GM21381 (cell line): ENCODE measurements at regions not wholly inside any gene's neighbourhood (a gene's known extent, or its start where the extent isn't known, plus 50 kb on each side); places are given as distances from the start of the nearest gene placed in this dataset.

Experiments used
- ATAC-seq: cut with Tn5 transposase; IDR thresholded peaks from one replicate; pipeline ENCODE4 v1.9.1; 2021; ENCODE audit warnings: mild to moderate bottlenecking, moderate library complexity; ENCODE audit not compliant: unreplicated experiment

DNA sequence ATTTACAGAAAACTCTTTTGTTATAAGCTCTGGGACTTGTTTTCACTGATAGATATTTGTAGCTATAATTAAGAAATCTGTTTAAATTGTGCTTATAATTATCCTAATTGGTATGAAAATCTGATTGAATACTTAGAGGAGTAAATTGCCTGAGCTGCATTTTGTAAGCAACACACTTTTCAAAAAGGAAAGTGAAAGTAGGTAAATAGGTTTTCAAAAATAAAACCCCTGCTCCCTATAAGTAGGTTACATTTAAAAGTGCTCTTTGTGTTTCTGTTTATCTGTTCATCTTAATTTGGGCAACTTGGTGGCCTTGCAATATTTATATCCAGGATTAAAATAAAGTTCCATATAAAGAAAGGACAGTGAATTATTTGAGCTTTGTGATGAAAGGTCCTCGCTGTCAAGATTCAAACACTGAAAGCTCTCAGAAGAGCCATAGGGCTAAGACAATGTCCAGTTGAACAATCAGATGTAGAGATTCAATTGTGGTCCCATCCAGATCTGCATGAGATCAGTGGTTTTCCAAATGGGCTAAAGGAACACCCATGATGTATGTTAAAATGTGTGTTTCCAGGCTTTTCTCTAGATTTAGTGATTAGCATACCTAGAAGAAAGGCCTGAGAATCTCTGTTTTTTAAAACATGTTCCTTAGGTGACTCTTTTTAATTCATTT, 371.6 kb downstream of the RPRM start:
- ATAC-seq: peak; percentile 63

DNA sequence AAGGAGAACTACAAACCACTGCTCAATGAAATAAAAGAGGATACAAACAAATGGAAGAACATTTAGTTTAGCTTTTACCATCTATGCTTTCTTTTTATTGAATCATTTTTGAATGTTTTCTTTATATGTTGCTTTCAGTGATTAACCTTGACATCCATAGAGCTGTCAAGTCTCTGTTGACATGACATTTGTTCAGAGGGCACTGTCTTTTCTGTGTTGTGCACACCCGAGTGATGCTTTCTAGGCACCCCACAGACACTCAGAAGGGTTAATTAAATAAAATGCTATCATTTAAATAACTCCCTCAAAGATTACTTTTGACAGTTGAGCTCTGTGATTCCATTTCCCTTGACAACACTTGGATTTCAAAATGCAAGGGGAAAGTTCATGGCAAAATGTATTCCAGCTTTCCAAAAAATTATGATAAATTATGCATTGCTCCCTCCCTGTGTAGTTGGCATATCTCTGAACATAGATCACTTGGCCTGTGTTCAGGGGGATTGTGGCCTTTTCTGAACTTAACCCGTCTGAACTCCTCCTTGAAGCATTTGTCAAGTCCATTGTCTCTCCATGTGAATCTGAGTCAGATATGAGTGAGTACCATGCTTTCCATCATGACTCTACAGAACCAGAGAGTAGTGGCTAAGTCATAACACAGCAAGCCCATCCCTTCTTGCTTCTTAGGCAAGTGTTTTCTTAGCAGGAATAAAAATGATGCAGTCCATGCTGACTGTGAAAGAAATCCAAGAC, 372.6 kb downstream of the RPRM start:
- ATAC-seq: no peak

DNA sequence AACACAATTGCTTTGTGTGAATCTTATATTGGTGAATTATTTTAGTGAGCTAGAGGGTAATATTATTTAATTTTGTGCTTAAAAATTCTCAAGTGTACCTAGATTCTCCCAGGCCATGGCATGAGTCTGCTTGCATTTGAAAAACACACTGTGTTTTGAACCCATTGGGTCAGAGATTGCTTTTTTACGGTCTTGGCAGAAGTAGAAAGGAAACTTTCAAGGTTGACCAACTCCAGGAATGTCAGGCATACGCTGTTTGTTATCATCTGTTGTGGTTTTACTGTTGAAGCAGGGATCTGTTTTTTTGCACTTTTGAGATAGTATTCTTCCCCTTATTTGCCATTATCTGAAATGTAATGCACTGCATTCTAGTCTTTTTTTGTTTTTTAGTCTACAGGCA, 377.4 kb downstream of the RPRM start:
- no peak for ATAC-seq

DNA sequence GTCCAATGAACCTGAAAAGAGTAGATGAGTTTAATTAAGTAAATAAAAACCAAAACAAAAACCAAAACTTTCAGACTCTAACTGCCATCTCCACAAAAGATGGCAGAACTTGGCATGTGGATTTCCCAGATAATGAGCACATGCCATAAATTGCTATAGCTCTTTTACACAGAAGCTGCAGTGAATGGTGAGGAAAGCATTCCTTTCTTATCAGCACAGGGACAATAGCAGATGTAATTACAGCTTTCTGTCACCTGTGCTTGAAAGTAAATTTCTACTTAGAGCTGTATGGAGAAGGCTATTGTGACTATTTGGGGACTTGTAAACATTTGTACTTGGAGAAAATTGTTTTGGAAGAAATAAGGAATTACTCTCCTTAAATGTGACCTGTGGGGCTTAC, 378.4 kb downstream of the RPRM start:
- ATAC-seq: no peak

DNA sequence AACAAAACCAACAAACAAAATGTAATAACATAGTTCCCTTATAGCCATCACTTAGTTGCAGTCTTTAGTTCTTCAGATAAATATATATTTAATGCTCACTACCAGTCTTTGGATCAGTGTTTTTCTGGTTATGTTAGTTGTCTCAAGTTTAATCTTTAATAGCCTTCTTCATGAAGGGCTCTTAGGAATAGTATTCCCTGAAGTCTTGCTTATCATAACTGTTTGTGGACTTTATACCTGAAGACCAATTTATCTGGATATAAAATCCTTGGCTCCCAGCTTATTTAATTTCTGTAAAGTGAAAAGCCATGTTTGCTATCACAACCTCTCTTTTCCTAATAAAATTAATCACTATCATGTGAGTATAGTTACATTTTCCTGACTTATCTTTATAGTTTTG, 379.7 kb downstream of the ARL6IP6 start:
- ATAC-seq: no peak

DNA sequence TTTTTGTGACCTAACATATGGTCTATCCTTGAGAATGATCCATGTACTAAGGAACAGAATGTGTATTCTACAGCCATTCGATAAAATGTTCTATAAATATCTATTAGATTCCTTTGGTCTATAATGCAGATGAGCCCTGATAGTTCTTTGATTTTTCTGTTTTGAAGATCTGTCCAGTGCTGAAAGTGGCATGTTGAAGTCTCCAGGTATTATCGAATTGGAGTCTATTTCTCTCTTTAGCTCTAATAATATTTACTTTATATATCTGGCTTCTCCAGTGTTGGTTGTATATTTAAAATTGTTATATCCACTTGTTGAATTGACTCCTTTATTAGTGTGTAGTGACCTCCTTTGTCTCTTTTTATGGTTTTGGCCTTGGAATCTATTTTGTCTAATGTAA, 377.9 kb downstream of the ARL6IP6 start:
- ATAC-seq: no peak

DNA sequence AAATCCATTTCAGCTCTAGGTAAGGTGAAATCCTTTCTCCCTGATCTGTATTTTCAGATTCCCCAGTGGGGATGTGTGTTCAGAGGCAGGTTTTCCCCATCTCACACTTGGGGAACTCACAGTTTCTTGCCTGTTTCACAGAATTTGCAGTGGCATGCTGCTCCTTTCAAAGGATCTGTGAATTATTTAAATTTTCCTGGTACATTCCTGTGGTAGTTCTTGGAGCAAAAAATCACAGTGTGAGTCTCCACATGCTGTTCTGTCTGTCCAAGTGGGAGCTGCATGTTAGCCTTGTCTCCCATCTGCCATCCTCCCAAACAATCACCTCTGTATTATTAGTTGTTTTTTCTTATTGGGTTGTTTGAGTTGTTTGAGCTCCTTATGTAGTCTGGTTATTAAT, 372.9 kb downstream of the ARL6IP6 start:
- no peak for ATAC-seq

DNA sequence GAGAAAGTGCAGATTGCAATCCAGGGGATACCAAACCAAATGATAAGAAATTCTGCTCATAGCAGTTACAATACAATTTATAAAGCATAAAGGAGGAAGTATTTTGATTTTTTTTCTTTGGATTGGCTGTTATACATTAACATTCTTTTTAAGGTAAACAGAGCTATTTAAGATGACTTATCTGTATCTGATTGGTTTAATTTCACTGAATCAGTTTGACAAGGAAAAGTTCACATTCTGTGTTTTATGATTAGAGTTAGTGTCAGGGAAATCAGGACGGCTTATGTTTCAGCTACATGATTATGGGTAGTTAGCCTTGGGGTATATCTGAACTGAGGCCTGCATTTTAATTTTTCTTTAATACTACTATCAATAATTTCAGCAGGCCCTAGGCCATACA, 360.9 kb downstream of the ARL6IP6 start:
- no peak for ATAC-seq

DNA sequence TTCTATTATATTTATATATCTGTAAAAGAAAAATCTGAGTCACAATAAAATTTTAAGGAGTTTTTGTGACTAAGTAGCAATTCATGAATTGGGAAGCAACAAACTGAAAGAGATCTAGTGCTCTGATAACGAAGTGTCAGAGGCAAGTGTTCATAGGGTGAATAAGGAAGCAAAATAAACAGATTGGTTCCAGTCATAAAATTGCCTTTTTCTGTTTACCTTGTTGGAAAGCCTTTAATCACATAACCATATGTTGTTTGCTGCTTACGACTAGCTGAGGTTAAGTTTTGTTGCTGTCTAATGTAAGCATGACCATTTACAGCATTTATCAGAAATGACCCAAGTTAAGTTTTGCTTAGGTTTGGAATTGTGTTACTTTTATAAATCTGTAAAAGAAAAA, 358.9 kb downstream of the ARL6IP6 start:
- no peak for ATAC-seq

DNA sequence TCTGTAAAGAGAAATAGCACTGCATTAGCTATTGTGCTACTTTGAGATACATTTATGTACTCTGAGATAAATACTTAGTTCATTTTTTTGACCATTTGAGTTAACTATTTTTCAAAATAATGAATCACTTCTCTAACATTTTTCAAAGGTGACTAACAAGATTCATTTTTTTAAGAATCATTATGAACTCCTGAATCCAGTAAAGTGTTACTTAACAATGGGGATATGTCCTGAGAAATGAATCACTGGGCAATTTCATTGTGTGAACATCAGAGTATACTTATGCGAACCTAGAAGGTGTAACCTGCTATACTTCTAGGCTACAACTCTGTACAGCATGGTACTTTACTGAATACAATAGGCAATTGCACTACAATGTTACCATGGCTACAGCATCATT, 355.8 kb downstream of the ARL6IP6 start:
- no peak for ATAC-seq

DNA sequence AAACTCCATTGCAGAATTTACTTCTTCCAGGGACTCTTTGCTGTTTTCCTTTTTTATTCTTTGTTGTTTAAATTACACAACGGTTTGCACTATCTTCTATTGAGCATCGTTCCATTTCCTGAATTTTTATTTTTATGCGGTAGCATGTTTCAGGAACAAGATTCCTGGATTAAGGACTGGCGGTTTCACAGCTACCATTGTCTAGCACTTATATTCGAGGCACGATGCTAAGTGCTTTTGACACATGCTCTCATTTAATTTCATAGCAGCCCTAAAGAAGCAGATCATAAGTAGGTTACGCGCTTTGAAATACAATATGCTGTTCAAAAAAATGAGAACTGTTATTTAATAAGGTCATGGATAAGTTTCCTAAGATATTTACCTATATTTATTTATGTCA, 354.4 kb downstream of the ARL6IP6 start:
- ATAC-seq: no peak

DNA sequence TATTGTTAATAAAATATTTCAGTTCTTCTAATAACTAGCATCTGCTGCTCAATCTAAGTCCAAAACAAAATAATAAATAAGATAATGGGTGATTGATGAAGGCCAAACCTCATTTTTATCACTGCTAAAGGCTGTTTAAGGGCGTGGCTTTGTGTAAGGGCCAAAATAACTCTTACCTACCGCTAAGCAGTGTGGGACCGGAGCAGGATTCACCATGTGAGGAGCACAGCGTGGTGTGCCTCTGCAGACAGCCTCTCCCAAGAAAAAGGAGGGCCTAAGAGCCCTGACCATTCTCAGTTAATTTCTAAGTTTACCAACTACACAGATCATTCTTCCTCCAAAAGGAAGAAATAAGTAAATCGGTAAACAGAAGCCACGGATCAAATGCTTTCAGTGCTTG, 353.7 kb downstream of the ARL6IP6 start:
- no peak for ATAC-seq

DNA sequence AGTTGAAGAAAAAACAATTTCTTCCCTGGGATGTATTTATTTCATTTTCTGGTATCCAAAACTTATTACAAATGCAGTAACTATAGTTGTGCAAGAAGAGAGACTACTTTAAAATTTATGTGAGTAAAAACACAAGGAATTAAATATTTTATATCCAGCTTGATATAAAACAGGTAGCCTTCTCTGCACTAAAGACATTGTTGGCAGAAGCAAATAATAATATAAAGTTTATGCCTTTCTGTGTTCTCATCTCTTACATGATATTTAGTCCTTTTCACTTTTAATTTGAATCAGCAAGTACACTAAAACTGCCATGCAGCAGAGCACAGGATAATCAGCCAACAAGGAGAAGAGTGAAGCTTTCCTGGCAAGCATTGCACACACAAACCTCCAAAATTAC, 352.7 kb downstream of the ARL6IP6 start:
- ATAC-seq: no peak

DNA sequence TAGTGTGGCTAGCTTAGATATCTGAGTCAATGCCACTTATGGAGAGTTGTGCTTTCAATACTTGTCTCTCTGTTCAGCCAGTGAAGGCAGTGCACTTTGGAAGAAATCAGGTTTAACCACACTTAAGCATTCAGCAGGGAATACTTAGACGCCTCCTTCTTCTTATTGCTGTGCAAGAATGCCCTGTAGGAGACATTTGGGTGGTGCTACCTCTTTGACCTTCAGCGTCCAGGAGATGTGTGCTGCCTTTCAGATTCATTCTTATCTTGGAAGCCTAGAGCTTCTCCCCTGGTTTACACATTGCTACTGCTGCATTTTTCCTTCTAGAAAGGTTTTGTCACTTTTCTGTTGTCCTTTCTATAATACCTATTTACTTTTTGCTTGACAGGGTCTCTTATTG, 350.5 kb downstream of the ARL6IP6 start:
- no peak for ATAC-seq

DNA sequence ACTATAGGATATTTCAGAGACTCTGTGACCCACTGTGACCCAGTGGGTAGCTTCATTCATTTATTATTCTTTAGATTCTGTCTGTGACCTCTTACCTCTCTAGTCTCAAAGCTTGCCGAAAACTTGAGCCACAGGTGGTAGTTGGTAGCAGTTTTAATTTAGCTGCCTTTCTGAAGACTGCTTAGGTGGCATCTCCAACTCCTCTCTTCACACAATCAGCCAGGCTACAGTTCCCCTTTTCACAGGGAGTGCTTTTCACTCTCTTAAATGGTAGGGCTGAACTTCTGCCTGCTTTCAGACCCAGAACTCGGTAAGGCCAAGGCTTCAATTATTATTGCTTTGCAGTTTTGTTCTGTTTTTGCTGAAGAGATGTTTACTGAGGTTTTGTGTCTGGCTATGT, 349.6 kb downstream of the ARL6IP6 start:
- ATAC-seq: no peak

DNA sequence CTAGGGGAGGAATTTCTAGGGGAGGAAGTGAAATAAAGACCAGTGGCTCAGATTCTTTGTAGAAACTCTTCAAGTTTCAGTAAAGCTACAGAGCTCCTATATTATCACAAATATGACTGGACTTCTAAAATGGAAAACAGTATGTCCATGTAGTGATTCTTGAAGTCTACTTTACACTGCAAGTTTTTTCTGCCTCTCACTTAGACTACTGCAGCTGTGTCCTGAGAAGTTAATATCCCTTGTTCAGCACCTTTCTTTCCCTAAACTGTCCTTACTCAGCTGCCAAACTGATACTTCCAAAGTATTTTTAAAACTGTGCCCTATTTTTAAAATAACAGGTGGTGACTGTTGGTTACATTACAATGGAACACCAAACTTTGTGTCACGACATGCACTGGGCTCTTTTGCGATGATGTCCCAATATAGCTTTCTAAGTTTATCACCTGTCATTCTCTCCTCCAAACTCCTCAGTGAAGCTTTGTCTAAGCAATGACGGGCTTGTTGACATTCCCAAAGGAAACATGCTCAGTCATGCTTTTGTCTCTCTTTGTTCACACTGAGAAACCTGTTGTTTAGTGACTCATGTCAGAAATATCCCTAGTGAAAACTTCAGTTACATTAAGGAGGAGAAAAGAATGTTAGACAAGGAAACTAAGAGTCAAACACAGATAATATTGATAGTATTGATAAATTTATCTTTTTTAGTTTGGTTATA, 341.1 kb downstream of the ARL6IP6 start:
- no peak for ATAC-seq

DNA sequence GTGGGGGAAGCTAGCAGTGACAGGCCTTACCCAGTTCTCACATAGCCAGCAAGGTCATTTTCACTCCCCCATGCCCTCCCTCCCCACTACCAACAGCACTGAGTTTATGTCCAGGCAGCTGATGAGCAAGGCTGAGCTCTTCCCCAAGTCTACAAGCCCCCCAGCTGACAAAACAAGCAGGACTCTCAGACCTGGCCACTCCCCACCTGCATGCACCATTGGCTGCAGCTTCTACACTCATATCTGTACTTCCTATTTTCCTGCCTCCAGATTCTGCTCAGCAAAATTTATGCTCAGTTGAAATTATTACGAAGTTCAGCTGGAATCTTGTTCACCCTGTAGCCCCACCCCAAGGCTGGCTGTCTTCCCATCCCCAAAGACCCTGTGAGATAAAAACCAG, 339.3 kb downstream of the ARL6IP6 start:
- no peak for ATAC-seq

DNA sequence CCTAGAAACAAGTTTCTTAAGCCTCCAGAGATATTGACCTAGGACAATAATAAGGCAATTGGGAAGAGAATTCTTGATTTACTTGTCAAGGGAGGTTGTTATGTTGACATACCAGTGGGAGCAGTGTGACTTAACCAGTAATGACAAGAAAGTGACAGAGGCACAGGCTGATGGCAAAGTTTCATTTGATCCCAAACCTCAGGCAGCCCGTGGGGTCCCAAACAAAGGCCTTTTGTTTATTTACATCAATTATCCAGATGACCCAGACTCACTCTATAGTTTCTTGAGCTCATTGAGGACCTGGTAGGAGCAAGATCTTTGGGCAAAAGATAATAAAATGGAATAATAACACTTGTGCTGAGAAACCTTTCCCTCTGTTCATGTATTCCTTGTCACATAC, 336.8 kb downstream of the ARL6IP6 start:
- no peak for ATAC-seq

DNA sequence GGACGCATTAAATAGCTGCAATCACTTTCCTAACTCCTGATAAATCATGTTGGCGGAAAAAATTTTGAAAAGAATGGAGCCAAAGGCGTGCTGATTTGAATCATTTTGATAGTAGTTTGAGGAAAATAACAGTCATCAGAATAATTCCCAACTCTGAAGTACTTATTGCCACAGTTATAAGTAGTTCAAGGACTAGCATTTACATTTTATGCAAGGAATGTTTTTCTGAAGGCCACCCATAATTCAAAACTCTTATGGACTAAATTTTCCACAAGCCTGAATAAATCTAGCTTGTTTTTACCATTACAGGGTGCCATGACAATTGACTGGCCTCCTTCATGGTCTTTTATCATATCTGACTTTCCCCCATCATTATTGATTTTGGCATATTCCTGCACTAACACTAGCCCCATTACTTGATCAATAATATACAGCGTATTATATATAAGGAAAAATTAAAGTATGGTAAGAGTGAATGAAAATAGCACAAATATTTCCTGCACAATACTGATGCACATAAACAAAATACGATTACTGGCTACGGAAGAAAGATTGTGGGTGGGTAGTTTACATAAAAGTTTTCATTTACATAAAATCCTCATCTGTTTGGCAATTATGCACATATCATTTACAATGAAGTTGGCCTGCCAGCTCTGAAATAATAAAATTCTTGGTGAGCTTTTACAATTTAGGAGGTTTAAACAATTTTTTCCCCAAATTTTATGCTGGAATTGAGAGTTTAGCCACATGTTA, 334.6 kb downstream of the ARL6IP6 start:
- no peak for ATAC-seq

DNA sequence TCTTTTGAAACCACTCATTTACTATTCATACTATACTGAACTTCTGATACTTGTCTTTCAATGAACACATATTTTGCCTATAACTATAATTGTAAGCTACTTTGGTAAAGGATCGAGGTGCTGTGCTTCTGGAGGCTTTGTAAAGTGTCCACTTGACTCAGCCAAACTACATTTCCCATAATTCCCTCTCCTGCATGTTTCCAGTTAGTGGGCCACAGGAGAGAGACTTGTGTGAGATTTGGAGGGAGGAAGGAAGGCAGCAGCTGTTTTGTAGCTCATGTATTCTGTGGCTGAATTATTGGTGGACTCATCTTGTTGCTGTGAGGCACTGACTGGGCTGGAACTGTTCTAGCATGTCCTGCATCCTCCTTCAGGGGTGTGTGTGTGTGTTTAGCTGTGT, 328.8 kb downstream of the ARL6IP6 start:
- ATAC-seq: no peak

DNA sequence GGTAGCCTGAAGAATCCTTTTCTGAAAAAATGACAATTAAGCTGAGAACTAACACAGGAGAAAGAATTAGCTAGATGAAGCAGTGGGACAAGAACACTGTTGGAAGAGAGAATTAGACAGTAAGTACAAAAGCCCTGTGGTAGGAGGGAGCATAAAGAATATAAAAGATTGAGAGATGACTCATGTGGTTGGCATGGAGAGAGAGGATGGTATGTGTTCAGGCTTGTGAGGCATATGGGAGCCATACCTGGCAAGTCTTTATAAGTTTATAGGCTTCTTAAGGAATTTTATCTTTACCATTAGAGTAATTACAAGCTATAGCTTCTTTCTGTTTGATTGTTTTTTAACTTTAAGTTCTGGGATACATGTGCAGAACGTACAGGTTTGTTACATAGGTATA, 325.0 kb downstream of the ARL6IP6 start:
- ATAC-seq: no peak
